ENCODE measurements at regions not wholly inside any gene's neighbourhood (a gene's known extent, or its start where the extent isn't known, plus 50 kb on each side); places are given as distances from the start of the nearest gene placed in this dataset.

GRCh38 chr2:14321357-14321756 is 311.2 kb upstream of the LRATD1 start:
- no peak for TF ChIP-seq CTCF (IDR thresholded peaks at IDR 0.05)
- no peak for TF ChIP-seq POLR2A (IDR thresholded peaks at IDR 0.05)

Measured in Peyer's patch (tissue), 4 donors.